Esophagus muscularis mucosa (tissue), 4 donors: ENCODE measurements at regions not wholly inside any gene's neighbourhood (a gene's known extent, or its start where the extent isn't known, plus 50 kb on each side); places are given as distances from the start of the nearest gene placed in this dataset.

Experiments used
- DNase-seq: peaks from one replicate; pipeline ENCODE4 v3.0.0-alpha.2; 2017; ENCODE audit errors: extremely low spot score
- H3K27ac ChIP-seq, 4 donors: fragments of 200-600 bp; sonication (generic); replicated peaks in 1 of 4; 1 replicate in 3 of 4; 2 replicates in 1 of 4; pipeline ENCODE4 v1.5.1; 2016 to 2019; ENCODE audit warnings: mild to moderate bottlenecking in 1 of 4
- H3K27me3 ChIP-seq, 4 donors: fragments of 200-600 bp; sonication (generic); one replicate each; pipeline versions ENCODE4 v1.5.1 to v1.6.0; 2016 to 2019
- H3K36me3 ChIP-seq, 4 donors: fragments of 200-600 bp; sonication (generic); one replicate each; pipeline ENCODE4 v1.5.1; 2016 to 2019
- H3K4me1 ChIP-seq, 4 donors: fragments of 200-600 bp; sonication (generic); one replicate each; pipeline ENCODE4 v1.5.1; 2016 to 2019
- H3K4me3 ChIP-seq, 4 donors: fragments of 200-600 bp; sonication (generic); 1 replicate in 2 of 4; 2 replicates in 2 of 4; pipeline ENCODE4 v1.5.1; 2016 to 2019; ENCODE audit warnings: mild to moderate bottlenecking in 4 of 4, moderate library complexity in 1 of 4
- H3K9me3 ChIP-seq, 4 donors: fragments of 200-600 bp; sonication (generic); 1 replicate in 3 of 4; 2 replicates in 1 of 4; pipeline ENCODE4 v1.5.1; 2016 to 2019
- CTCF ChIP-seq, 3 experiments: fragments of 200-600 bp in 2 of 3; fragments of 450-650 bp in 1 of 3; sonication (generic) in 2 of 3; IDR thresholded peaks; one replicate each; pipeline ENCODE4 v1.5.1; 2017 to 2019; ENCODE audit warnings: antibody characterized with exemption in 3 of 3, mild to moderate bottlenecking in 2 of 3, moderate library complexity in 1 of 3
- EP300 ChIP-seq: sonication (generic); formaldehyde crosslinking; IDR thresholded peaks from one replicate; pipeline ENCODE4 v1.6.1; 2017; ENCODE audit warnings: antibody characterized with exemption
- POLR2A ChIP-seq: fragments of 450-650 bp; IDR thresholded peaks from one replicate; pipeline ENCODE4 v1.6.1; 2017; ENCODE audit warnings: antibody characterized with exemption, moderate library complexity, mild to moderate bottlenecking, low read depth
- POLR2AphosphoS5 ChIP-seq, 2 donors: sonication (generic); formaldehyde crosslinking; IDR thresholded peaks; one replicate each; pipeline ENCODE4 v1.6.1; 2017; ENCODE audit warnings: antibody characterized with exemption in 2 of 2
- WGBS: methylation state at CpG from one replicate; pipeline ENCODE4 v1.1.5; 2018; 5-methylcytosine and 5-hydroxymethylcytosine counted together
- intact Hi-C: fragments of 100-400 bp; cut with DNase I; formaldehyde crosslinking; loops from one replicate; pipeline ENCODE4 v1.15.1; 2023

GRCh38 chr5:117461403-117461802 is 886.8 kb upstream of the SEMA6A start:
- Histone ChIP-seq H3K27me3 (no peaks in the 10 kb centered on the region), H3K27ac (no peak overlapping the region), H3K4me3 (no peak overlapping the region), H3K4me1 (peaks cover 0 to 18% (median 13%) of the 10 kb centered on the region in 4 donors), H3K9me3 (no peaks in the 10 kb centered on the region), H3K36me3 (no peaks in the 10 kb centered on the region)
- intact Hi-C loops, result no loop called here
- DNase-seq, result no peak
- 73% methylated on average over 1 of the region's 1 CpG for WGBS
- TF ChIP-seq POLR2AphosphoS5 (IDR thresholded peaks at IDR 0.05), result no peak
- TF ChIP-seq EP300, result no peak
- TF ChIP-seq POLR2A, result no peak
- TF ChIP-seq CTCF (IDR thresholded peaks at IDR 0.05), result no peak

GRCh38 chr5:117457656-117458055 is 883.0 kb upstream of the SEMA6A start:
- intact Hi-C loops, result loop anchor here (10.0 kb wide), 1 partner anchor 883 kb away; the partner anchor contains the start of gene SEMA6A
- peaks cover 0 to 5% (median 0%) of the 10 kb centered on the region in 4 donors for H3K4me1 ChIP-seq
- 100% methylated on average over 1 of the region's 1 CpG for WGBS

GRCh38 chr5:117456866-117457470 is 882.3 kb upstream of the SEMA6A start:
- TF ChIP-seq POLR2AphosphoS5 (IDR thresholded peaks at IDR 0.05) (no peak), POLR2A (no peak), EP300 (no peak), CTCF (IDR thresholded peaks at IDR 0.05) (no peak)
- 66% methylated on average over 4 of the region's 4 CpGs for WGBS
- H3K4me3 ChIP-seq, result no peak overlapping the region
- intact Hi-C loops, result loop anchor here (10.0 kb wide), 1 partner anchor 882 kb away; the partner anchor contains the start of gene SEMA6A
- H3K27ac ChIP-seq, result no peak overlapping the region
- no peaks in the 10 kb centered on the region for H3K9me3 ChIP-seq
- H3K36me3 ChIP-seq, result no peaks in the 10 kb centered on the region
- peaks cover 0 to 5% (median 0%) of the 10 kb centered on the region in 4 donors for H3K4me1 ChIP-seq
- DNase-seq, result no peak
- H3K27me3 ChIP-seq, result no peaks in the 10 kb centered on the region

More at GRCh38 chr5:117457656-117458055, 883.0 kb upstream of the SEMA6A start:
- Histone ChIP-seq H3K9me3 (no peaks in the 10 kb centered on the region), H3K4me3 (no peak overlapping the region), H3K27me3 (no peaks in the 10 kb centered on the region), H3K27ac (no peak overlapping the region), H3K36me3 (no peaks in the 10 kb centered on the region)
- no peak for DNase-seq
- TF ChIP-seq CTCF (IDR thresholded peaks at IDR 0.05) (no peak), POLR2A (no peak), POLR2AphosphoS5 (IDR thresholded peaks at IDR 0.05) (no peak), EP300 (no peak)

- intact Hi-C loops, result loop anchor here (10.0 kb wide), 1 partner anchor 881 kb away; the partner anchor contains the start of gene SEMA6A
- Histone ChIP-seq H3K27ac (no peak overlapping the region), H3K36me3 (no peaks in the 10 kb centered on the region), H3K9me3 (no peaks in the 10 kb centered on the region), H3K27me3 (no peaks in the 10 kb centered on the region), H3K4me3 (peak overlapping the region in 1 of 4 donors; percentile 29), H3K4me1 (peaks cover 0 to 5% (median 0%) of the 10 kb centered on the region in 4 donors)
- WGBS, result 69% methylated on average over 19 of the region's 21 CpGs
- no peak for DNase-seq
- TF ChIP-seq CTCF (IDR thresholded peaks at IDR 0.05), result peak in 1 of 3 experiments; percentile 10
- no peak for TF ChIP-seq POLR2A
- TF ChIP-seq EP300, result no peak
These were observed 880.9 kb upstream of the SEMA6A start for GRCh38 chr5:117455236-117456233.
